ENCODE measurements at regions not wholly inside any gene's neighbourhood (a gene's known extent, or its start where the extent isn't known, plus 50 kb on each side); places are given as distances from the start of the nearest gene placed in this dataset.
"Not testable (repeated sequence)": the region's sequence is repeated elsewhere in the genome, so short reads cannot be mapped to it uniquely, and the experiment has no call there.

- no peak for TF ChIP-seq ZFX (IDR thresholded peaks at IDR 0.05; ENCODE audit: borderline replicate concordance)
- no peak for TF ChIP-seq CTCF (IDR thresholded peaks at IDR 0.05)
These were observed 366.5 kb downstream of the DSC3 start for GRCh38 chr18:30676053-30676480.

GRCh38 chr18:30675493-30675892 lies 367.0 kb downstream of the DSC3 start:
- TF ChIP-seq ZFX (IDR thresholded peaks at IDR 0.05; ENCODE audit: borderline replicate concordance), result no peak
- no peak for TF ChIP-seq CTCF (IDR thresholded peaks at IDR 0.05)
- H3K27ac ChIP-seq, result no peak overlapping the region

More at GRCh38 chr18:30676053-30676480, 366.5 kb downstream of the DSC3 start:
- H3K27ac ChIP-seq, result no peak overlapping the region

- H3K27ac ChIP-seq, result no peak overlapping the region
- TF ChIP-seq ZFX (IDR thresholded peaks at IDR 0.05; ENCODE audit: borderline replicate concordance) (no peak), CTCF (IDR thresholded peaks at IDR 0.05) (no peak)
These were observed 367.5 kb downstream of the DSC3 start for GRCh38 chr18:30675072-30675471.

- TF ChIP-seq CTCF (IDR thresholded peaks at IDR 0.05) (no peak), ZFX (IDR thresholded peaks at IDR 0.05; ENCODE audit: borderline replicate concordance) (no peak)
- H3K27ac ChIP-seq, result no peak overlapping the region
These were observed 367.9 kb downstream of the DSC3 start for GRCh38 chr18:30674596-30674995.

- not testable (repeated sequence) for H3K27ac ChIP-seq
These were observed 370.1 kb downstream of the DSC3 start for GRCh38 chr18:30672439-30672838.

GRCh38 chr18:30658306-30658705 lies 384.2 kb downstream of the DSC3 start:
- TF ChIP-seq CTCF (IDR thresholded peaks at IDR 0.05) (no peak), ZFX (IDR thresholded peaks at IDR 0.05; ENCODE audit: borderline replicate concordance) (no peak)
- no peak overlapping the region for H3K27ac ChIP-seq

GRCh38 chr18:30652387-30652786 lies 390.2 kb downstream of the DSC3 start:
- H3K27ac ChIP-seq, result no peak overlapping the region
- TF ChIP-seq ZFX (IDR thresholded peaks at IDR 0.05; ENCODE audit: borderline replicate concordance) (no peak), CTCF (IDR thresholded peaks at IDR 0.05) (no peak)

GRCh38 chr18:30650499-30650898 lies 392.0 kb downstream of the DSC3 start:
- no peak for TF ChIP-seq ZFX (IDR thresholded peaks at IDR 0.05; ENCODE audit: borderline replicate concordance)
- TF ChIP-seq CTCF (IDR thresholded peaks at IDR 0.05), result no peak

More at GRCh38 chr18:30650499-30650898, 392.0 kb downstream of the DSC3 start:
- no peak overlapping the region for H3K27ac ChIP-seq
